ENCODE measurements at regions not wholly inside any gene's neighbourhood (a gene's known extent, or its start where the extent isn't known, plus 50 kb on each side); places are given as distances from the start of the nearest gene placed in this dataset.

GRCh38 chr20:56995149-56995548 lies 271.3 kb downstream of the BMP7 start:
- DNase-seq (ENCODE audit: low spot score) = no peak
- Histone ChIP-seq H3K36me3 (no peaks in the 10 kb centered on the region), H4K20me1 (ENCODE audit: low read depth) (no peaks in the 10 kb centered on the region), H3K9me3 (ENCODE audit: low read depth) (no peaks in the 10 kb centered on the region), H3F3A (ENCODE audit: low read depth) (peaks cover 5% of the 10 kb centered on the region), H3K27me3 (no peaks in the 10 kb centered on the region), H2AFZ (replicated peaks) (peak overlapping the region; percentile 18), H3K4me1 (no peaks in the 10 kb centered on the region), H3K79me2 (ENCODE audit: low read depth) (no peaks in the 10 kb centered on the region), H3K4me2 (no peak overlapping the region), H3K4me3 (no peak overlapping the region), H3K27ac (no peak overlapping the region), H3K9ac (no peak overlapping the region)
- H3K27me3 Mint-ChIP-seq (ENCODE audit: insufficient read depth, low read depth) = peaks cover 15% of the 10 kb centered on the region
- H3K9me3 Mint-ChIP-seq = peaks cover 15% of the 10 kb centered on the region
- TF ChIP-seq EZH2phosphoT487 (IDR thresholded peaks at IDR 0.05) (no peak), EZH2 (IDR thresholded peaks at IDR 0.05) (no peak)
- TF ChIP-seq, protein P1, sequence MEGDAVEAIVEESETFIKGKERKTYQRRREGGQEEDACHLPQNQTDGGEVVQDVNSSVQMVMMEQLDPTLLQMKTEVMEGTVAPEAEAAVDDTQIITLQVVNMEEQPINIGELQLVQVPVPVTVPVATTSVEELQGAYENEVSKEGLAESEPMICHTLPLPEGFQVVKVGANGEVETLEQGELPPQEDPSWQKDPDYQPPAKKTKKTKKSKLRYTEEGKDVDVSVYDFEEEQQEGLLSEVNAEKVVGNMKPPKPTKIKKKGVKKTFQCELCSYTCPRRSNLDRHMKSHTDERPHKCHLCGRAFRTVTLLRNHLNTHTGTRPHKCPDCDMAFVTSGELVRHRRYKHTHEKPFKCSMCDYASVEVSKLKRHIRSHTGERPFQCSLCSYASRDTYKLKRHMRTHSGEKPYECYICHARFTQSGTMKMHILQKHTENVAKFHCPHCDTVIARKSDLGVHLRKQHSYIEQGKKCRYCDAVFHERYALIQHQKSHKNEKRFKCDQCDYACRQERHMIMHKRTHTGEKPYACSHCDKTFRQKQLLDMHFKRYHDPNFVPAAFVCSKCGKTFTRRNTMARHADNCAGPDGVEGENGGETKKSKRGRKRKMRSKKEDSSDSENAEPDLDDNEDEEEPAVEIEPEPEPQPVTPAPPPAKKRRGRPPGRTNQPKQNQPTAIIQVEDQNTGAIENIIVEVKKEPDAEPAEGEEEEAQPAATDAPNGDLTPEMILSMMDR (IDR thresholded peaks at IDR 0.05) = no peak
- no peak overlapping the region for H3K4me3 Mint-ChIP-seq
- no peaks in the 10 kb centered on the region for H3K4me1 Mint-ChIP-seq
- no peaks in the 10 kb centered on the region for H3K36me3 Mint-ChIP-seq
- H3K27ac Mint-ChIP-seq = no peak overlapping the region

DNA sequence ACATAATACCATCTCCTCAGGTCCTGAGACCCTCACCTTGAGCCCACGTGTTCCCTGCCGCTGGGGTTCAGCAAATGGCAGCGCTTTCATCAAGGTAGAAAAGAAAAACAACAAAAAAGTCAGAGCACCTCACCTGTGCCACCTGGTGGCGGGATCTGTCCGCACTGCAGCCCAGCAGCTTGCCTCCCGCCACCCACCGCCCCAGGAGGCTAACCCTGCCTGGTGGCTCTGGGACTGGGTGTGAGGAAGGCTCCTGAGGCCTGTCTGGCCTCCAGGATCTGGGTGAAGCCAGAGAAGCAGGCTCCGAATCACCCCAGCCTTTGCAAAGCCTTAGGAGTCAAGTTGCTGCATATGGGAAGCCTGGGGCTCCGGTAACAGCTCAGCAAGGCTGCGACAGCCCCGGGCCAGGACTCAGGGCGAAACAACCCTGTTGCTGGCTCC lies 270.8 kb downstream of the BMP7 start:
- Histone ChIP-seq H2AFZ (replicated peaks) (peak overlapping the region; percentile 18), H3K4me1 (no peaks in the 10 kb centered on the region), H3K9ac (no peak overlapping the region), H3K27ac (no peak overlapping the region), H3K27me3 (no peaks in the 10 kb centered on the region), H3K4me3 (no peak overlapping the region), H4K20me1 (ENCODE audit: low read depth) (no peaks in the 10 kb centered on the region), H3F3A (ENCODE audit: low read depth) (peaks cover 5% of the 10 kb centered on the region), H3K36me3 (no peaks in the 10 kb centered on the region), H3K79me2 (ENCODE audit: low read depth) (no peaks in the 10 kb centered on the region), H3K9me3 (ENCODE audit: low read depth) (no peaks in the 10 kb centered on the region), H3K4me2 (no peak overlapping the region)
- Mint-ChIP-seq H3K27me3 (ENCODE audit: insufficient read depth, low read depth) (peaks cover 14% of the 10 kb centered on the region), H3K4me3 (no peak overlapping the region), H3K27ac (no peak overlapping the region), H3K9me3 (peaks cover 15% of the 10 kb centered on the region), H3K4me1 (no peaks in the 10 kb centered on the region), H3K36me3 (no peaks in the 10 kb centered on the region)
- no peak for TF ChIP-seq EZH2phosphoT487 (IDR thresholded peaks at IDR 0.05)
- no peak for TF ChIP-seq EZH2 (IDR thresholded peaks at IDR 0.05)
- TF ChIP-seq, protein P1 (IDR thresholded peaks at IDR 0.05) = peak; percentile 81
- DNase-seq (ENCODE audit: low spot score) = peak; percentile 73

GRCh38 chr20:56996533-56996932 lies 269.9 kb downstream of the BMP7 start:
- Histone ChIP-seq H3K27ac (no peak overlapping the region), H4K20me1 (ENCODE audit: low read depth) (no peaks in the 10 kb centered on the region), H3K4me1 (no peaks in the 10 kb centered on the region), H3F3A (ENCODE audit: low read depth) (peaks cover 5% of the 10 kb centered on the region), H3K9ac (no peak overlapping the region), H3K9me3 (ENCODE audit: low read depth) (no peaks in the 10 kb centered on the region), H3K27me3 (no peaks in the 10 kb centered on the region), H3K36me3 (no peaks in the 10 kb centered on the region), H3K4me3 (no peak overlapping the region), H2AFZ (replicated peaks) (no peak overlapping the region), H3K4me2 (no peak overlapping the region), H3K79me2 (ENCODE audit: low read depth) (no peaks in the 10 kb centered on the region)
- no peak overlapping the region for H3K27ac Mint-ChIP-seq
- H3K4me3 Mint-ChIP-seq = no peak overlapping the region
- no peak for TF ChIP-seq EZH2phosphoT487 (IDR thresholded peaks at IDR 0.05)
- no peak for TF ChIP-seq EZH2 (IDR thresholded peaks at IDR 0.05)
- TF ChIP-seq, protein P1 (IDR thresholded peaks at IDR 0.05) = no peak
- peaks cover 15% of the 10 kb centered on the region for H3K9me3 Mint-ChIP-seq
- H3K27me3 Mint-ChIP-seq (ENCODE audit: insufficient read depth, low read depth) = peaks cover 9% of the 10 kb centered on the region
- DNase-seq (ENCODE audit: low spot score) = no peak
- no peaks in the 10 kb centered on the region for H3K36me3 Mint-ChIP-seq
- no peaks in the 10 kb centered on the region for H3K4me1 Mint-ChIP-seq
